ENCODE measurements at regions not wholly inside any gene's neighbourhood (a gene's known extent, or its start where the extent isn't known, plus 50 kb on each side); places are given as distances from the start of the nearest gene placed in this dataset.

- H3K4me1 ChIP-seq (ENCODE audit: control insufficient read depth in 4 of 4, insufficient read depth in 4 of 4, low read length in 3 of 4), result peaks cover 0 to 4% (median 0%) of the 10 kb centered on the region in 4 donors
- H3K27me3 ChIP-seq (ENCODE audit: control insufficient read depth in 4 of 4, insufficient read depth in 4 of 4, low read length in 3 of 4), result no peaks in the 10 kb centered on the region
- no peak overlapping the region for H3K4me3 ChIP-seq (ENCODE audit: low read depth in 1 of 3, low read length in 3 of 3)
- no peak for DNase-seq (ENCODE audit: low spot score)
- H3K9me3 ChIP-seq (ENCODE audit: control insufficient read depth in 4 of 4, low read length in 3 of 4), result no peaks in the 10 kb centered on the region
- no peaks in the 10 kb centered on the region for H3K36me3 ChIP-seq (ENCODE audit: control insufficient read depth in 4 of 4, insufficient read depth in 3 of 4, low read depth in 1 of 4, low read length in 3 of 4)
- no peak for TF ChIP-seq FOXA1 (IDR thresholded peaks at IDR 0.05)
- no peak for TF ChIP-seq NR2F2 (IDR thresholded peaks at IDR 0.05)
- peak; percentile 41 for TF ChIP-seq CTCF (IDR thresholded peaks at IDR 0.05; ENCODE audit: low read depth, low read length, missing input control)
- peak; percentile 56 to 84 for TF ChIP-seq RAD21 (IDR thresholded peaks at IDR 0.05)
- H3K27ac ChIP-seq (ENCODE audit: low read depth in 1 of 2, low read length in 2 of 2), result no peak overlapping the region
- 56% methylated on average over 5 of the region's 5 CpGs for WGBS
- H3K9ac ChIP-seq (ENCODE audit: low read depth in 1 of 2, low read length in 2 of 2), result no peak overlapping the region
Measured at GRCh38 chr5:167587772-167588437, 703.5 kb upstream of the WWC1 start.

- Histone ChIP-seq H3K27ac (ENCODE audit: low read depth in 1 of 2, low read length in 2 of 2) (no peak overlapping the region), H3K4me1 (ENCODE audit: control insufficient read depth in 4 of 4, insufficient read depth in 4 of 4, low read length in 3 of 4) (no peaks in the 10 kb centered on the region), H3K36me3 (ENCODE audit: control insufficient read depth in 4 of 4, insufficient read depth in 3 of 4, low read depth in 1 of 4, low read length in 3 of 4) (no peaks in the 10 kb centered on the region), H3K4me3 (ENCODE audit: low read depth in 1 of 3, low read length in 3 of 3) (no peak overlapping the region), H3K27me3 (ENCODE audit: control insufficient read depth in 4 of 4, insufficient read depth in 4 of 4, low read length in 3 of 4) (no peaks in the 10 kb centered on the region), H3K9me3 (ENCODE audit: control insufficient read depth in 4 of 4, low read length in 3 of 4) (no peaks in the 10 kb centered on the region), H3K9ac (ENCODE audit: low read depth in 1 of 2, low read length in 2 of 2) (no peak overlapping the region)
- TF ChIP-seq ZBTB33 (IDR thresholded peaks at IDR 0.05) (no peak), TAF1 (conservative IDR thresholded peaks at IDR 0.05) (no peak), RXRA (IDR thresholded peaks at IDR 0.05) (no peak), CTCF (IDR thresholded peaks at IDR 0.05; ENCODE audit: low read depth, low read length, missing input control) (no peak), HNF4G (IDR thresholded peaks at IDR 0.05) (no peak), JUND (IDR thresholded peaks at IDR 0.05) (no peak), HNF4A (conservative IDR thresholded peaks at IDR 0.05) (no peak), REST (IDR thresholded peaks at IDR 0.05) (no peak), RAD21 (IDR thresholded peaks at IDR 0.05) (no peak), EGR1 (IDR thresholded peaks at IDR 0.05; ENCODE audit: low read depth in 2 of 2) (no peak), MAX (IDR thresholded peaks at IDR 0.05) (no peak), GABPA (IDR thresholded peaks at IDR 0.05 in 1 of 2, conservative IDR thresholded peaks at IDR 0.05 in 1 of 2) (no peak), NR2F2 (IDR thresholded peaks at IDR 0.05) (no peak), SP1 (IDR thresholded peaks at IDR 0.05) (no peak), FOXA1 (IDR thresholded peaks at IDR 0.05) (no peak), YY1 (IDR thresholded peaks at IDR 0.05) (no peak), ATF3 (IDR thresholded peaks at IDR 0.05) (no peak), FOXA2 (IDR thresholded peaks at IDR 0.05) (no peak)
- 75% methylated on average over 4 of the region's 4 CpGs for WGBS
- no peak for DNase-seq (ENCODE audit: low spot score)
Measured at GRCh38 chr5:167592114-167592513, 699.3 kb upstream of the WWC1 start.

Data from liver (tissue), 8 donors.